A673 (cell line): ENCODE measurements at regions not wholly inside any gene's neighbourhood (a gene's known extent, or its start where the extent isn't known, plus 50 kb on each side); places are given as distances from the start of the nearest gene placed in this dataset.

Source experiments
- CTCF ChIP-seq: fragments of 300-800, 200-600 bp; sonication (generic); conservative IDR thresholded peaks from 2 replicates; pipeline ENCODE4 v1.5.1; 2017; ENCODE audit warnings: low read depth, mild to moderate bottlenecking, antibody characterized with exemption, low read length, moderate library complexity, mixed read lengths
- EZH2 ChIP-seq: fragments of 200-600 bp; sonication (generic); IDR thresholded peaks from 2 replicates; pipeline ENCODE4 v1.6.1; 2017; ENCODE audit warnings: borderline replicate concordance, low read depth, mild to moderate bottlenecking, mixed read lengths, antibody characterized with exemption, low read length; ENCODE audit not compliant: poor library complexity, severe bottlenecking

DNA sequence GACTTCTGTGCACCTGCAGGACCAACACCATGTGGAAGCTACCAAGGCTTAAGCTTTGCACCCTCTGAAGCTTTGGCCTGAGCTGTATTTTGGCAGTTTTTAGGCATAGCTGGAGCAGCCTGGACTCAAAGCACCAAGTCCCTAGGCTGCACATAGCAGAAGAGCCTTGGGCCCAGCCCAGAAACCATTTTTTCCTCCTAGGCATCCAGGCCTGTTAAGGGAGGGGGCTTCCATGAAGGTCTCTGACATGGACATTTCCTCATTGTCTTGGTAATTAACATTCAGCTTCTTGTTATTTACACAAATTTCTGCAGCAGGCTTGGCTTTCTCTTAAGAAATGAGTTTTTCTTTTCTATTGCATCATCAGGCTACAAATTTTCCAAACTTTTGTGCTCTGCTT is 475.8 kb upstream of the FLRT2 start:
- no peak for TF ChIP-seq CTCF
- TF ChIP-seq EZH2, result no peak
